Parathyroid adenoma (tissue), 2 donors: ENCODE measurements at regions not wholly inside any gene's neighbourhood (a gene's known extent, or its start where the extent isn't known, plus 50 kb on each side); places are given as distances from the start of the nearest gene placed in this dataset.

Source experiments
- H2AFZ ChIP-seq: fragments of 300-600 bp; sonication (generic); one replicate; pipeline ENCODE4 v1.7.0; 2017; ENCODE audit warnings: antibody characterized with exemption, mild to moderate bottlenecking
- H3K27ac ChIP-seq: fragments of 300-600 bp; sonication (generic); one replicate; pipeline ENCODE4 v1.7.0; 2017
- H3K27me3 ChIP-seq: fragments of 300-600 bp; sonication (generic); one replicate; pipeline ENCODE4 v1.7.0; 2017; ENCODE audit warnings: low read length; ENCODE audit not compliant: control insufficient read depth, insufficient read depth
- H3K36me3 ChIP-seq: fragments of 300-600 bp; sonication (generic); one replicate; pipeline ENCODE4 v1.7.0; 2017; ENCODE audit warnings: low read length; ENCODE audit not compliant: control insufficient read depth, insufficient read depth
- H3K4me1 ChIP-seq: fragments of 300-600 bp; sonication (generic); one replicate; pipeline ENCODE4 v1.7.0; 2017; ENCODE audit warnings: control low read depth
- H3K4me2 ChIP-seq: fragments of 300-600 bp; sonication (generic); one replicate; pipeline ENCODE4 v1.7.0; 2017; ENCODE audit warnings: low read length
- H3K4me3 ChIP-seq: fragments of 300-600 bp; sonication (generic); one replicate; pipeline ENCODE4 v1.7.0; 2017; ENCODE audit warnings: low read depth, low read length
- H3K79me2 ChIP-seq: fragments of 300-600 bp; sonication (generic); one replicate; pipeline ENCODE4 v1.7.0; 2017; ENCODE audit warnings: control low read depth
- H3K9ac ChIP-seq: fragments of 300-600 bp; sonication (generic); one replicate; pipeline ENCODE4 v1.7.0; 2017; ENCODE audit warnings: mild to moderate bottlenecking
- H3K9me3 ChIP-seq: fragments of 300-600 bp; sonication (generic); one replicate; pipeline ENCODE4 v1.7.0; 2017; ENCODE audit warnings: low read length; ENCODE audit not compliant: control insufficient read depth
- TF ChIP-seq, protein P1 (sequence below): fragments of 300-600 bp; sonication (generic); IDR thresholded peaks from one replicate; pipeline ENCODE4 v1.7.0; 2017; ENCODE audit warnings: antibody characterized with exemption, mild to moderate bottlenecking
- donor health status: primary hyperparathyroidism.

DNA sequence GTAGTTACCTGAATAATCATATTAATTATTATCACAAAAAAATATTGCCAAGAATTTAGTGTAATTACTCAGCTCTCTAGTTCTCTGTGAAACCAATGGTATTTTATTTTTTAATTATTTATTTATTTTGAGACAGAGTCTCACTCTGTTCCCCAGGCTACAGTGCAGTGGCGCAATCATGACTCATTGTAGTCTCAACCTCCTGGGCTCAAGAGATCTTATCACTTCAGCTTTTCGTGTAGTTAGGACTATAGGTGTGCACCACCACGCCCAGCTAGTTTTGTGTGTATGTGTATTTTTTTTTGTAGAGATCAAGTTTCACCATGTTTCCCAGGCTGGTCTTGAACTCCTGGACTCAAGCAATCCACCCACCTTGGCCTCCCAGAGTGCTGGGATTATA lies 440.4 kb upstream of the CDH20 start:
- Histone ChIP-seq H3K36me3 (no peaks in the 10 kb centered on the region), H3K79me2 (no peaks in the 10 kb centered on the region), H3K9me3 (no peaks in the 10 kb centered on the region), H3K4me1 (no peaks in the 10 kb centered on the region), H3K4me3 (no peak overlapping the region), H3K4me2 (no peak overlapping the region), H3K9ac (no peak overlapping the region), H2AFZ (no peak overlapping the region), H3K27me3 (no peaks in the 10 kb centered on the region), H3K27ac (no peak overlapping the region)
- TF ChIP-seq, protein P1, sequence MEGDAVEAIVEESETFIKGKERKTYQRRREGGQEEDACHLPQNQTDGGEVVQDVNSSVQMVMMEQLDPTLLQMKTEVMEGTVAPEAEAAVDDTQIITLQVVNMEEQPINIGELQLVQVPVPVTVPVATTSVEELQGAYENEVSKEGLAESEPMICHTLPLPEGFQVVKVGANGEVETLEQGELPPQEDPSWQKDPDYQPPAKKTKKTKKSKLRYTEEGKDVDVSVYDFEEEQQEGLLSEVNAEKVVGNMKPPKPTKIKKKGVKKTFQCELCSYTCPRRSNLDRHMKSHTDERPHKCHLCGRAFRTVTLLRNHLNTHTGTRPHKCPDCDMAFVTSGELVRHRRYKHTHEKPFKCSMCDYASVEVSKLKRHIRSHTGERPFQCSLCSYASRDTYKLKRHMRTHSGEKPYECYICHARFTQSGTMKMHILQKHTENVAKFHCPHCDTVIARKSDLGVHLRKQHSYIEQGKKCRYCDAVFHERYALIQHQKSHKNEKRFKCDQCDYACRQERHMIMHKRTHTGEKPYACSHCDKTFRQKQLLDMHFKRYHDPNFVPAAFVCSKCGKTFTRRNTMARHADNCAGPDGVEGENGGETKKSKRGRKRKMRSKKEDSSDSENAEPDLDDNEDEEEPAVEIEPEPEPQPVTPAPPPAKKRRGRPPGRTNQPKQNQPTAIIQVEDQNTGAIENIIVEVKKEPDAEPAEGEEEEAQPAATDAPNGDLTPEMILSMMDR, result no peak

DNA sequence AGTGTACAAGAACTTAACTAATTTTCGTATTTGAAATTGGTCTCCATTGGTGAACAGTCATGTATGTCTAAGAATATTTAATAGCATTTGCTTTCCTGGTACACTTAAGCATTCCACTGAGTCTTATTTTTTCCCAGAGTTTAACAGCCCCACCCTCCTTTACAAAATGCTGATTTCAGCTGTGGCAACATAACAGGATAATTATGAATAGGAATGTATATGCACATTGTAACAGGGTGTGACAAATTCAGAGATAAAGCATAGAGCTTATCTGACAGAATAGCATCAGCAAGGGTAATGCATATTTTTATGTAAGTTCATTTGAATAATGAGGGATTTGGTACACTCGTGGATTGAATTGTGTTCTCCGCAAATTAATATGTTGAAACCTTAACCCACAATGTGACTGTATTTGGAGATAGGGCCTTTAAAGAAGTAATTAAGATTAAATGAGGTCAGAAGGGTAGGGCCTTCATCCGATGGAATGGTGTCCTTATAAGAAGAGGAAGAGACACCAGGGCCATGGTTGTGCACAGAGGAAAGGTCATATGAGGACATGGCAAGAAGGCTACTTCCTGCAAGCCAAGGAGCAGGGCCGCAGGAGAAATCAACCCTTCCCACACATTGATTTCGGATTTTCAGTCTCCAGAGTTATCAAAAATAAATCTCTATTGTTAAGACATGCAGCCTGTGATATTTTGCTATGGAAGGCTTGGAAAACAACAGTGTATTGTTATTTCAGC lies 439.7 kb upstream of the CDH20 start:
- Histone ChIP-seq H3K9me3 (no peaks in the 10 kb centered on the region), H3K4me1 (no peaks in the 10 kb centered on the region), H3K27me3 (no peaks in the 10 kb centered on the region), H3K79me2 (no peaks in the 10 kb centered on the region), H2AFZ (no peak overlapping the region), H3K4me3 (no peak overlapping the region), H3K9ac (no peak overlapping the region), H3K4me2 (no peak overlapping the region), H3K36me3 (no peaks in the 10 kb centered on the region), H3K27ac (no peak overlapping the region)
- TF ChIP-seq, protein P1, result no peak

DNA sequence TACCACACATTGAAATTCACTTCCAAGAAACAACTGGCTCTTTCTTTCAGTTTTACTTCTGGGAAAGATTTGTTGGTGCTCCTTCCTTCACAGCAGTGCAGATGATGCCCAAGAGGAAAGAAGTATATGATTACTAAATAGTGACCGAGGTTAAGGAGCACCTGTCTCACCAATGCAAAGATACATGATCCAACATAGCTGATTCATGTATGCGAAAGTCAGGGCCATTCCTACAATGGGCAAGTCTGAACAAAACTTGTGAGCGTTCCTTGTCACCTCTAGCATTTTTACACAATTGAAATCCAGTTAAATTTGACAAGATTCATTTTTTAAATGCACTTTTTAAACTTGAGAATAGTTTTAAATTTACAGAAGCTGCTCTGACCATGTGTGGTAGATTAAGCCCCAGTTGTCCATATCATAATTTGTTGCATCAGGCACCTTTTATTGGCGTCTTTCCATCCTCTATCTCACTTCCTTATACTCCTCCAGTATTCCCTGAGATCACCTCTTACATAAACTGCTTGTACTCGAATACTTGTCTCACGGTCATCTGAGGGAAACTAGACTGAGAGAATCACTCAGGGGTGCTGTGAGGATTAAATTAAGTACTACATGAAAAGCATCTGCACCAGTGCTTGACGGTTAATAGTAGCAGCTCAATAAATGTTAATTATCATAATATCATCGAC lies 438.8 kb upstream of the CDH20 start:
- H2AFZ ChIP-seq, result no peak overlapping the region
- no peak overlapping the region for H3K4me3 ChIP-seq
- no peak overlapping the region for H3K9ac ChIP-seq
- H3K4me2 ChIP-seq, result no peak overlapping the region
- no peak overlapping the region for H3K27ac ChIP-seq
- TF ChIP-seq, protein P1, result no peak
- no peaks in the 10 kb centered on the region for H3K4me1 ChIP-seq
- no peaks in the 10 kb centered on the region for H3K27me3 ChIP-seq
- H3K36me3 ChIP-seq, result no peaks in the 10 kb centered on the region
- no peaks in the 10 kb centered on the region for H3K9me3 ChIP-seq
- no peaks in the 10 kb centered on the region for H3K79me2 ChIP-seq

DNA sequence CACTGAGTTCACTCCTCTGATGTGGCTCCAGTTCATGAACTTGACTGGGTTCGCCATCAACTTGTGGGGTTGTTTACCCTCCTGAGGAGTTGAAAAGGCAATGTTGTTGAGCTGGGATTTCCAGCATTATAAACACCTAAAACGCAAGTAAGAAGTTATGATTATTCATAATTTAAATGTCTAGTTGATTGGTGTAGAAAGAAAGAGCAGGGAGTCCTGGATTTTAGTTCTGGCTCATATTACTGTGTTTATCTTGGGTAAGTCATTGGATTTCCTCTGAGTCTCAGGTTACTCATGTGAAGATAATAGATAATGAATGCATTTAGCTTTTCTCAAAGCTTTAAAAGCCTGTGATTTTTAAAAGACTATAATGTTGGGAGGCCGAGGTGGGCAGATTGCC lies 438.0 kb upstream of the CDH20 start:
- no peak overlapping the region for H3K4me3 ChIP-seq
- H2AFZ ChIP-seq, result no peak overlapping the region
- no peak overlapping the region for H3K27ac ChIP-seq
- no peaks in the 10 kb centered on the region for H3K27me3 ChIP-seq
- H3K36me3 ChIP-seq, result no peaks in the 10 kb centered on the region
- TF ChIP-seq, protein P1, result no peak
- no peaks in the 10 kb centered on the region for H3K79me2 ChIP-seq
- no peak overlapping the region for H3K4me2 ChIP-seq
- no peaks in the 10 kb centered on the region for H3K9me3 ChIP-seq
- H3K4me1 ChIP-seq, result no peaks in the 10 kb centered on the region
- H3K9ac ChIP-seq, result no peak overlapping the region
